GM12878 (cell line): ENCODE measurements at regions not wholly inside any gene's neighbourhood (a gene's known extent, or its start where the extent isn't known, plus 50 kb on each side); places are given as distances from the start of the nearest gene placed in this dataset.

ENCODE experiments used
- ATAC-seq: fragments of 200-7000 bp; cut with Tn5 transposase; 3 replicates; pipeline ENCODE4 v1.9.1; 2020; ENCODE audit warnings: mild to moderate bottlenecking, moderate library complexity
- BruUV-seq: library from RNA; stranded (reverse); fragments of 400-500 nt; replicated peaks from 2 replicates; lab custom pipeline; 2021; lab: Mats Ljungman, UMichigan
- CTCF ChIA-PET: fragments of 300-600 bp; sonication (Branson Sonifier 250); formaldehyde crosslinking; extraction: SDS; loops from one replicate; lab custom pipeline; 2021; ENCODE audit warnings: inconsistent platforms; lab: Yijun Ruan, JAX
- POLR2A ChIA-PET: fragments of 350-600 bp; formaldehyde crosslinking; extraction: SDS; loops from one replicate; lab custom pipeline; 2021; ENCODE audit warnings: inconsistent platforms; lab: Charles Lee
- RAD21 ChIA-PET: fragments of 300-600 bp; sonication (Branson Sonifier 250); formaldehyde crosslinking; loops from one replicate; lab custom pipeline; 2023; ENCODE audit warnings: antibody characterized with exemption; ENCODE audit not compliant: unreplicated experiment; lab: Charles Lee
- SMC1A ChIA-PET: fragments of 300-600 bp; sonication (Branson Sonifier 250); formaldehyde crosslinking; loops from one replicate; lab custom pipeline; 2023; ENCODE audit not compliant: unreplicated experiment, uncharacterized antibody; lab: Charles Lee
- DNase-seq: peaks from one replicate; pipeline ENCODE4 v3.0.0-alpha.2; 2011; ENCODE audit warnings: low read depth, low spot score
- FAIRE-seq: peaks from 3 replicates; lab custom pipeline; 2011; peaks lifted over from hg19 to GRCh38; lab: Jason Lieb, UNC
- H2AFZ ChIP-seq: 2 replicates; pipeline ENCODE4 v1.6.0; 2011; ENCODE audit warnings: low read depth, low read length, control low read depth; ENCODE audit not compliant: control insufficient read depth
- H3K27ac ChIP-seq: 2 replicates; pipeline ENCODE4 v1.5.1; 2011; ENCODE audit warnings: control low read depth; ENCODE audit not compliant: control insufficient read depth, insufficient read depth
- H3K27me3 ChIP-seq, 2 experiments: replicated peaks in 1 of 2; 2 replicates each; pipeline versions ENCODE4 v1.6.0 to v1.6.1; 2011; ENCODE audit warnings: low read length in 1 of 2; ENCODE audit not compliant: control insufficient read depth in 2 of 2, insufficient read depth in 2 of 2
- H3K36me3 ChIP-seq, 2 experiments: 2 replicates each; pipeline ENCODE4 v1.5.1; 2011; ENCODE audit warnings: low read length in 1 of 2; ENCODE audit not compliant: control insufficient read depth in 2 of 2, insufficient read depth in 2 of 2
- H3K4me1 ChIP-seq: 2 replicates; pipeline ENCODE4 v1.6.1; 2011; ENCODE audit warnings: mild to moderate bottlenecking, low read length, moderate library complexity, mixed read lengths; ENCODE audit not compliant: control insufficient read depth, insufficient read depth
- H3K4me2 ChIP-seq: 2 replicates; pipeline ENCODE4 v1.6.0; 2011; ENCODE audit warnings: control low read depth; ENCODE audit not compliant: control insufficient read depth, insufficient read depth
- H3K4me3 ChIP-seq: fragments of 200-600 bp; sonication (generic); 2 replicates; pipeline ENCODE4 v1.5.1; 2016
- H3K79me2 ChIP-seq: 2 replicates; pipeline ENCODE4 v1.6.0; 2011; ENCODE audit warnings: low read length; ENCODE audit not compliant: control insufficient read depth, insufficient read depth
- H3K9ac ChIP-seq: 2 replicates; pipeline ENCODE4 v1.8.0; 2011; ENCODE audit warnings: low read length, control low read depth, mixed read lengths; ENCODE audit not compliant: control insufficient read depth, insufficient read depth
- H3K9me3 ChIP-seq: replicated peaks from 3 replicates; pipeline ENCODE4 v1.5.1; 2011; ENCODE audit warnings: mild to moderate bottlenecking, low read length; ENCODE audit not compliant: control insufficient read depth, insufficient read depth
- H4K20me1 ChIP-seq: 2 replicates; pipeline ENCODE4 v1.6.0; 2011; ENCODE audit not compliant: control insufficient read depth, insufficient read depth
- CEBPB ChIP-seq, 2 experiments: fragments of 150-350 bp in 1 of 2; IDR thresholded peaks; 2 replicates each; pipeline ENCODE4 v1.6.1; 2012 to 2014; ENCODE audit warnings: low read depth in 2 of 2, low read length in 2 of 2, borderline replicate concordance in 1 of 2, inconsistent platforms in 1 of 2
- CREB1 ChIP-seq: IDR thresholded peaks from 2 replicates; pipeline ENCODE4 v1.6.1; 2012; ENCODE audit warnings: low read depth, mild to moderate bottlenecking, inconsistent platforms
- ETV6 ChIP-seq, 2 experiments: fragments of 450-650 bp in 1 of 2; IDR thresholded peaks in 1 of 2; conservative IDR thresholded peaks in 1 of 2; 2 replicates each; pipeline ENCODE4 v1.6.1; 2014; ENCODE audit warnings: antibody characterized with exemption in 1 of 2, borderline replicate concordance in 1 of 2, low read depth in 1 of 2, mild to moderate bottlenecking in 1 of 2, moderate library complexity in 1 of 2
- GATAD2B ChIP-seq: fragments of 450-650 bp; conservative IDR thresholded peaks from 2 replicates; pipeline ENCODE4 v1.6.1; 2017; ENCODE audit warnings: low read depth, mild to moderate bottlenecking, moderate library complexity
- HCFC1 ChIP-seq: fragments of 150-350 bp; IDR thresholded peaks from 2 replicates; pipeline ENCODE4 v1.6.1; 2014; ENCODE audit warnings: low read length
- HDGF ChIP-seq: fragments of 450-650 bp; IDR thresholded peaks from 2 replicates; pipeline ENCODE4 v1.6.1; 2016; ENCODE audit warnings: antibody characterized with exemption
- NFYB ChIP-seq: IDR thresholded peaks from 2 replicates; pipeline ENCODE4 v1.6.1; 2011; ENCODE audit warnings: low read depth, mild to moderate bottlenecking, low read length, improper control_type of control experiment, moderate library complexity; ENCODE audit not compliant: insufficient read depth
- PAX8 ChIP-seq: fragments of 450-650 bp; IDR thresholded peaks from 2 replicates; pipeline ENCODE4 v1.6.1; 2017; ENCODE audit warnings: mild to moderate bottlenecking, moderate library complexity
- RUNX3 ChIP-seq: IDR thresholded peaks from 2 replicates; pipeline ENCODE4 v1.6.1; 2012; ENCODE audit warnings: low read length, inconsistent platforms
- STAT3 ChIP-seq: IDR thresholded peaks from 2 replicates; pipeline ENCODE4 v1.6.1; 2011; ENCODE audit warnings: low read depth, low read length, improper control_type of control experiment
- ZBED1 ChIP-seq: IDR thresholded peaks from 2 replicates; pipeline ENCODE4 v1.6.1; 2016; ENCODE audit warnings: borderline replicate concordance
- ZNF384 ChIP-seq: IDR thresholded peaks from 2 replicates; pipeline ENCODE4 v1.6.1; 2012; ENCODE audit warnings: low read depth, mild to moderate bottlenecking, low read length, improper control_type of control experiment, borderline replicate concordance
- WGBS: methylation state at CpG from one replicate; pipeline ENCODE4 v1.1.6; 2016; ENCODE audit warnings: low lambda C conversion rate; ENCODE audit not compliant: insufficient replicate concordance, insufficient coverage; ENCODE audit errors: missing lambda C conversion rate; 5-methylcytosine and 5-hydroxymethylcytosine counted together
- in situ Hi-C: fragments of 300-500 bp; cut with MboI; formaldehyde crosslinking; loops from 9 replicates; pipeline ENCODE4 v1.14.3; 2018; ENCODE audit warnings: mixed read lengths
- intact Hi-C: fragments of 100-400 bp; cut with micrococcal nuclease; formaldehyde crosslinking; loops from one replicate; pipeline ENCODE4 v1.14.2; 2022; ENCODE audit not compliant: unreplicated experiment
- TF ChIP-seq, protein P1 (sequence below): fragments of 450-650 bp; IDR thresholded peaks from 2 replicates; pipeline ENCODE4 v1.6.1; 2017; ENCODE audit warnings: mild to moderate bottlenecking

DNA sequence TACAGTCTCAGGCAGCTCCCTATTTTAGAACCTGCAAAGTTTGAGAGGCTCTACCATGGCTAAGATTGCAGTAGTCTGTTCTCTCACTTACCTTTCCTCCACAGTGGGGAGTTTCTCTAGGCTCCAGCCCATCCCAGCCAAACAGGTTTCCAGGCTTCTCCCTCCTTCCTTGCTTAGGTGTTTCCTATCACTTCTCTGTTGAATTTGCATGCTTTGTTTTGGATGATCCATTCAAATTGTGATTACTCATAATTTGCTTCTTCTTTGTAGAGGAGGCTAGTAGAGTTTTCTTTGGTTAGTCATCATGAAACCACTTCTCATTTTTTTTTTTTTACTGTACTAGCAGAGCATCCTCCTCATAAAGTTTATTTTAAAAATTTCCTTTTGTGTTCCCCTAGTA is 1242.2 kb upstream of the MIR17HG start:
- TF ChIP-seq HCFC1 (no peak), ZNF384 (peak; percentile 11; the same call in 1 of the 2 replicates), ZBED1 (no peak), CREB1 (no peak), CEBPB (IDR thresholded peaks at IDR 0.05; ENCODE audit: borderline replicate concordance in 1 of 2, low read depth in 2 of 2, low read length in 2 of 2) (no peak), HDGF (no peak)
- no peaks in the 10 kb centered on the region for H3K4me1 ChIP-seq
- no peaks in the 10 kb centered on the region for H3K27me3 ChIP-seq
- no peaks in the 10 kb centered on the region for H3K9me3 ChIP-seq
- FAIRE-seq (no peak), ATAC-seq (peak; percentile 66), DNase-seq (no peak)
- RAD21 ChIA-PET = no interaction called here
- SMC1A ChIA-PET = no interaction called here
- BruUV-seq = no TSS peak
- CTCF ChIA-PET = no interaction called here
- no peak overlapping the region for H3K27ac ChIP-seq
- H3K36me3 ChIP-seq = no peaks in the 10 kb centered on the region
- no peak overlapping the region for H3K4me2 ChIP-seq
- POLR2A ChIA-PET = no interaction called here
- in situ Hi-C loops = no loop called here
- H3K4me3 ChIP-seq = no peak overlapping the region
- H3K79me2 ChIP-seq = no peaks in the 10 kb centered on the region
- no peak overlapping the region for H2AFZ ChIP-seq
- H3K9ac ChIP-seq = no peak overlapping the region
- no peaks in the 10 kb centered on the region for H4K20me1 ChIP-seq
- intact Hi-C loops = no loop called here

DNA sequence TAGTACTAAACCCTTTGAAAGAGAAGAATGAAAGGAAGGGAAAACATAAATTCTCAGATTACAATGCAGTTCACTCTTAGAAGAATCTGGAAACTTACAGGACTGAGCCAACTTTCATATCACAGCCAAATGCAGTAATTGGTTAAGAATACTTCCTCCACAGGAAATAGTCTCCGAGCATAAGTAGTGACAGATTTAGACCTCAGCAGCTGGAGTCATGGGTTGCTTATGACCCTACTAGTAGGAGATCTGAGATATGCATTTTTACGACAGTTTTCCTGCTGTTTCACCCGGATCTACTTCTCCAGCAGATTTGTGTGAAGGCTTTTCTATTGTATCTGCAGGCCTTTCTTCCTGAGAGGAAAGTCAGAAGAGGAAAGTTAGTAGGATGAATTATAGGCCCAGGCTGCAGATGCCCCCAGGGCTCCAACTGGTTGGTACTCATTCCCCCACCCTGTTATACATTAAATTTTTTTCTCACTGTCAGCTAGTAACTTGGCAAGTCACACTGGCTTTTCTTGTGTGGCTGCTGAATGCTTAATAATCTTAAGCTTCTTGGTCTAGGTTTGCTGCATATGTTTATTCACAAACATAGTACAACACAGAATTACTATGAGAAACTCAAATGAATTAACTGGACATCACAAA is 1241.5 kb upstream of the MIR17HG start:
- 5% methylated on average over 3 of the region's 3 CpGs for WGBS
- ChIA-PET SMC1A (no interaction called here), RAD21 (no interaction called here)

More for the DNA sequence above, 1241.5 kb upstream of the MIR17HG start:
- no peak for DNase-seq
- Histone ChIP-seq H3K4me2 (no peak overlapping the region), H3K4me3 (no peak overlapping the region)
- TF ChIP-seq NFYB (peak; percentile 53), GATAD2B (no peak), ETV6 (conservative IDR thresholded peaks at IDR 0.05 in 1 of 2, IDR thresholded peaks at IDR 0.05 in 1 of 2; ENCODE audit: borderline replicate concordance in 1 of 2, low read depth in 1 of 2) (no peak), STAT3 (no peak), RUNX3 (no peak), PAX8 (no peak)
- TF ChIP-seq, protein P1, sequence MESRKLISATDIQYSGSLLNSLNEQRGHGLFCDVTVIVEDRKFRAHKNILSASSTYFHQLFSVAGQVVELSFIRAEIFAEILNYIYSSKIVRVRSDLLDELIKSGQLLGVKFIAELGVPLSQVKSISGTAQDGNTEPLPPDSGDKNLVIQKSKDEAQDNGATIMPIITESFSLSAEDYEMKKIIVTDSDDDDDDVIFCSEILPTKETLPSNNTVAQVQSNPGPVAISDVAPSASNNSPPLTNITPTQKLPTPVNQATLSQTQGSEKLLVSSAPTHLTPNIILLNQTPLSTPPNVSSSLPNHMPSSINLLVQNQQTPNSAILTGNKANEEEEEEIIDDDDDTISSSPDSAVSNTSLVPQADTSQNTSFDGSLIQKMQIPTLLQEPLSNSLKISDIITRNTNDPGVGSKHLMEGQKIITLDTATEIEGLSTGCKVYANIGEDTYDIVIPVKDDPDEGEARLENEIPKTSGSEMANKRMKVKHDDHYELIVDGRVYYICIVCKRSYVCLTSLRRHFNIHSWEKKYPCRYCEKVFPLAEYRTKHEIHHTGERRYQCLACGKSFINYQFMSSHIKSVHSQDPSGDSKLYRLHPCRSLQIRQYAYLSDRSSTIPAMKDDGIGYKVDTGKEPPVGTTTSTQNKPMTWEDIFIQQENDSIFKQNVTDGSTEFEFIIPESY = no peak
- TF ChIP-seq, all 136 proteins: peak for 1
- no peaks in the 10 kb centered on the region for H3K36me3 ChIP-seq
- no peaks in the 10 kb centered on the region for H3K27me3 ChIP-seq
- POLR2A ChIA-PET = no interaction called here
- intact Hi-C loops = no loop called here
- H4K20me1 ChIP-seq = no peaks in the 10 kb centered on the region
- ATAC-seq (peak; percentile 42; the same call in 2 of the 3 replicates), FAIRE-seq (no peak)
- H3K4me1 ChIP-seq = no peaks in the 10 kb centered on the region
- no TSS peak for BruUV-seq
- in situ Hi-C loops = no loop called here
- no peaks in the 10 kb centered on the region for H3K79me2 ChIP-seq
- no peak overlapping the region for H2AFZ ChIP-seq
- no peak overlapping the region for H3K27ac ChIP-seq
- no peaks in the 10 kb centered on the region for H3K9me3 ChIP-seq
- CTCF ChIA-PET = no interaction called here
- H3K9ac ChIP-seq = no peak overlapping the region
